ENCODE measurements at regions not wholly inside any gene's neighbourhood (a gene's known extent, or its start where the extent isn't known, plus 50 kb on each side); places are given as distances from the start of the nearest gene placed in this dataset.

GRCh38 chr5:89313804-89314588 is 431.0 kb upstream of the MEF2C start:
- TF ChIP-seq EZH2 (IDR thresholded peaks at IDR 0.05; ENCODE audit: borderline replicate concordance, insufficient read depth, low read length, poor library complexity, severe bottlenecking): no peak
- TF ChIP-seq CTCF (IDR thresholded peaks at IDR 0.05; ENCODE audit: poor library complexity, severe bottlenecking): no peak
- no peak for TF ChIP-seq POLR2AphosphoS5 (IDR thresholded peaks at IDR 0.05)
- no peak for TF ChIP-seq TAF1 (IDR thresholded peaks at IDR 0.05; ENCODE audit: low read depth)
- TF ChIP-seq SMC3 (conservative IDR thresholded peaks at IDR 0.05; ENCODE audit: poor library complexity): no peak
- no peak for TF ChIP-seq EP300 (conservative IDR thresholded peaks at IDR 0.05; ENCODE audit: poor library complexity, severe bottlenecking)
- no peak for TF ChIP-seq RAD21 (conservative IDR thresholded peaks at IDR 0.05)

Data from neural cell (in vitro differentiated cells).